GM12878 (cell line): ENCODE measurements at regions not wholly inside any gene's neighbourhood (a gene's known extent, or its start where the extent isn't known, plus 50 kb on each side); places are given as distances from the start of the nearest gene placed in this dataset.

ENCODE experiments used
- ATAC-seq: fragments of 200-7000 bp; cut with Tn5 transposase; 3 replicates; pipeline ENCODE4 v1.9.1; 2020; ENCODE audit warnings: mild to moderate bottlenecking, moderate library complexity
- BruUV-seq: library from RNA; stranded (reverse); fragments of 400-500 nt; replicated peaks from 2 replicates; lab custom pipeline; 2021; lab: Mats Ljungman, UMichigan
- CTCF ChIA-PET: fragments of 300-600 bp; sonication (Branson Sonifier 250); formaldehyde crosslinking; extraction: SDS; loops from one replicate; lab custom pipeline; 2021; ENCODE audit warnings: inconsistent platforms; lab: Yijun Ruan, JAX
- POLR2A ChIA-PET: fragments of 350-600 bp; formaldehyde crosslinking; extraction: SDS; loops from one replicate; lab custom pipeline; 2021; ENCODE audit warnings: inconsistent platforms; lab: Charles Lee
- RAD21 ChIA-PET: fragments of 300-600 bp; sonication (Branson Sonifier 250); formaldehyde crosslinking; loops from one replicate; lab custom pipeline; 2023; ENCODE audit warnings: antibody characterized with exemption; ENCODE audit not compliant: unreplicated experiment; lab: Charles Lee
- SMC1A ChIA-PET: fragments of 300-600 bp; sonication (Branson Sonifier 250); formaldehyde crosslinking; loops from one replicate; lab custom pipeline; 2023; ENCODE audit not compliant: unreplicated experiment, uncharacterized antibody; lab: Charles Lee
- DNase-seq: peaks from one replicate; pipeline ENCODE4 v3.0.0-alpha.2; 2011; ENCODE audit warnings: low read depth, low spot score
- FAIRE-seq: peaks from 3 replicates; lab custom pipeline; 2011; peaks lifted over from hg19 to GRCh38; lab: Jason Lieb, UNC
- H2AFZ ChIP-seq: 2 replicates; pipeline ENCODE4 v1.6.0; 2011; ENCODE audit warnings: low read depth, low read length, control low read depth; ENCODE audit not compliant: control insufficient read depth
- H3K27ac ChIP-seq: 2 replicates; pipeline ENCODE4 v1.5.1; 2011; ENCODE audit warnings: control low read depth; ENCODE audit not compliant: control insufficient read depth, insufficient read depth
- H3K27me3 ChIP-seq, 2 experiments: replicated peaks in 1 of 2; 2 replicates each; pipeline versions ENCODE4 v1.6.0 to v1.6.1; 2011; ENCODE audit warnings: low read length in 1 of 2; ENCODE audit not compliant: control insufficient read depth in 2 of 2, insufficient read depth in 2 of 2
- H3K36me3 ChIP-seq, 2 experiments: 2 replicates each; pipeline ENCODE4 v1.5.1; 2011; ENCODE audit warnings: low read length in 1 of 2; ENCODE audit not compliant: control insufficient read depth in 2 of 2, insufficient read depth in 2 of 2
- H3K4me1 ChIP-seq: 2 replicates; pipeline ENCODE4 v1.6.1; 2011; ENCODE audit warnings: mild to moderate bottlenecking, low read length, moderate library complexity, mixed read lengths; ENCODE audit not compliant: control insufficient read depth, insufficient read depth
- H3K4me2 ChIP-seq: 2 replicates; pipeline ENCODE4 v1.6.0; 2011; ENCODE audit warnings: control low read depth; ENCODE audit not compliant: control insufficient read depth, insufficient read depth
- H3K4me3 ChIP-seq: fragments of 200-600 bp; sonication (generic); 2 replicates; pipeline ENCODE4 v1.5.1; 2016
- H3K79me2 ChIP-seq: 2 replicates; pipeline ENCODE4 v1.6.0; 2011; ENCODE audit warnings: low read length; ENCODE audit not compliant: control insufficient read depth, insufficient read depth
- H3K9ac ChIP-seq: 2 replicates; pipeline ENCODE4 v1.8.0; 2011; ENCODE audit warnings: low read length, control low read depth, mixed read lengths; ENCODE audit not compliant: control insufficient read depth, insufficient read depth
- H3K9me3 ChIP-seq: replicated peaks from 3 replicates; pipeline ENCODE4 v1.5.1; 2011; ENCODE audit warnings: mild to moderate bottlenecking, low read length; ENCODE audit not compliant: control insufficient read depth, insufficient read depth
- H4K20me1 ChIP-seq: 2 replicates; pipeline ENCODE4 v1.6.0; 2011; ENCODE audit not compliant: control insufficient read depth, insufficient read depth
- ATF2 ChIP-seq: IDR thresholded peaks from 2 replicates; pipeline ENCODE4 v1.6.1; 2012; ENCODE audit warnings: low read length, inconsistent platforms
- E4F1 ChIP-seq: fragments of 450-650 bp; IDR thresholded peaks from 2 replicates; pipeline ENCODE4 v1.6.1; 2018; ENCODE audit warnings: borderline replicate concordance, mild to moderate bottlenecking; ENCODE audit not compliant: partially characterized antibody
- EP300 ChIP-seq, 2 experiments: fragments of 150-350 bp in 1 of 2; IDR thresholded peaks; 2 replicates each; pipeline ENCODE4 v1.6.1; 2011 to 2012; ENCODE audit warnings: low read depth in 2 of 2, low read length in 2 of 2, borderline replicate concordance in 1 of 2, improper control_type of control experiment in 1 of 2, inconsistent platforms in 1 of 2; ENCODE audit not compliant: control insufficient read depth in 1 of 2
- HCFC1 ChIP-seq: fragments of 150-350 bp; IDR thresholded peaks from 2 replicates; pipeline ENCODE4 v1.6.1; 2014; ENCODE audit warnings: low read length
- HSF1 ChIP-seq: fragments of 150-350 bp; IDR thresholded peaks from 2 replicates; pipeline ENCODE4 v1.6.1; 2014; ENCODE audit warnings: mild to moderate bottlenecking, low read depth, low read length
- MLLT1 ChIP-seq: fragments of 450-650 bp; IDR thresholded peaks from 2 replicates; pipeline ENCODE4 v1.6.1; 2016; ENCODE audit warnings: mild to moderate bottlenecking
- NFYA ChIP-seq: IDR thresholded peaks from 2 replicates; pipeline ENCODE4 v1.6.1; 2011; ENCODE audit warnings: low read depth, mild to moderate bottlenecking, low read length, improper control_type of control experiment, borderline replicate concordance
- NR2C1 ChIP-seq: fragments of 450-650 bp; IDR thresholded peaks from 2 replicates; pipeline ENCODE4 v1.6.1; 2017; ENCODE audit warnings: antibody characterized with exemption, mild to moderate bottlenecking, moderate library complexity
- TBL1XR1 ChIP-seq: IDR thresholded peaks from 2 replicates; pipeline ENCODE4 v1.6.1; 2012; ENCODE audit warnings: low read depth, low read length, improper control_type of control experiment
- ZBTB11 ChIP-seq: fragments of 450-650 bp; formaldehyde crosslinking; IDR thresholded peaks from 2 replicates; pipeline ENCODE4 v1.5.0; 2022; ENCODE audit warnings: mild to moderate bottlenecking, missing genetic modification characterization
- ZNF274 ChIP-seq: IDR thresholded peaks from one replicate; pipeline ENCODE4 v1.8.0; 2011; ENCODE audit not compliant: insufficient read length, insufficient read depth
- WGBS: methylation state at CpG from one replicate; pipeline ENCODE4 v1.1.6; 2016; ENCODE audit warnings: low lambda C conversion rate; ENCODE audit not compliant: insufficient replicate concordance, insufficient coverage; ENCODE audit errors: missing lambda C conversion rate; 5-methylcytosine and 5-hydroxymethylcytosine counted together
- in situ Hi-C: fragments of 300-500 bp; cut with MboI; formaldehyde crosslinking; loops from 9 replicates; pipeline ENCODE4 v1.14.3; 2018; ENCODE audit warnings: mixed read lengths
- intact Hi-C: fragments of 100-400 bp; cut with micrococcal nuclease; formaldehyde crosslinking; loops from one replicate; pipeline ENCODE4 v1.14.2; 2022; ENCODE audit not compliant: unreplicated experiment
- TF ChIP-seq, protein P1 (sequence below): fragments of 450-650 bp; IDR thresholded peaks from 2 replicates; pipeline ENCODE4 v1.6.1; 2014; ENCODE audit warnings: mild to moderate bottlenecking

DNA sequence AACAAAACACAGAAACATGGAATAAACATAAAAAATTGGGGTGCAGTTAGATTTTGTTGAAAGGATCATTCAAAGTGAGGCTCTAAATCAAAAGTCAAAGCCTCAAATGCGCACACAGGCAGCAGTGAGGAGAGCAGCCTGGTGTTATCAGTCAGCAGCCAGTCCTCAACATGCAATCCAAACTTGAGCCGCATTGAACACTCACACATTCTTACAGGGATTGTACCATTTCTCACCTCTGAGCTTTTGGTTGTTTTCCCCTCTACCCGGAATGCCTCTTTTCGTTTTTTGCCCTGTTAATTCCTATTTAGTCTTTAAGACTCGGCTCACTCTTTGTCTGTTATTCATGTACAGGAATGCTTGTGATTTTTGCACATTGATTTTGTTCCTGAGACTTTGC, 81.1 kb upstream of the PUM3 start:
- no peak overlapping the region for H3K4me3 ChIP-seq
- DNase-seq (no peak), FAIRE-seq (no peak), ATAC-seq (no peak)
- H3K4me2 ChIP-seq, result no peak overlapping the region
- BruUV-seq, result no TSS peak
- SMC1A ChIA-PET, result no interaction called here
- no peaks in the 10 kb centered on the region for H4K20me1 ChIP-seq
- H3K9ac ChIP-seq, result no peak overlapping the region
- CTCF ChIA-PET, result no interaction called here
- RAD21 ChIA-PET, result no interaction called here
- H3K27ac ChIP-seq, result no peak overlapping the region
- intact Hi-C loops, result no loop called here
- H3K4me1 ChIP-seq, result no peaks in the 10 kb centered on the region
- in situ Hi-C loops, result no loop called here
- no peaks in the 10 kb centered on the region for H3K36me3 ChIP-seq
- H2AFZ ChIP-seq, result no peak overlapping the region
- H3K79me2 ChIP-seq, result no peaks in the 10 kb centered on the region
- 47% methylated on average over 5 of the region's 5 CpGs for WGBS
- no peaks in the 10 kb centered on the region for H3K9me3 ChIP-seq
- no peaks in the 10 kb centered on the region; a peak in 1 of 4 replicates for H3K27me3 ChIP-seq
- POLR2A ChIA-PET, result no interaction called here
- TF ChIP-seq ZBTB11 (CRISPR knock-in tag), result no peak
- no peak for TF ChIP-seq NFYA
- TF ChIP-seq ATF2, result no peak
- no peak for TF ChIP-seq HCFC1
- TF ChIP-seq, protein P1, sequence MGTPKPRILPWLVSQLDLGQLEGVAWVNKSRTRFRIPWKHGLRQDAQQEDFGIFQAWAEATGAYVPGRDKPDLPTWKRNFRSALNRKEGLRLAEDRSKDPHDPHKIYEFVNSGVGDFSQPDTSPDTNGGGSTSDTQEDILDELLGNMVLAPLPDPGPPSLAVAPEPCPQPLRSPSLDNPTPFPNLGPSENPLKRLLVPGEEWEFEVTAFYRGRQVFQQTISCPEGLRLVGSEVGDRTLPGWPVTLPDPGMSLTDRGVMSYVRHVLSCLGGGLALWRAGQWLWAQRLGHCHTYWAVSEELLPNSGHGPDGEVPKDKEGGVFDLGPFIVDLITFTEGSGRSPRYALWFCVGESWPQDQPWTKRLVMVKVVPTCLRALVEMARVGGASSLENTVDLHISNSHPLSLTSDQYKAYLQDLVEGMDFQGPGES, result no peak
- TF ChIP-seq MLLT1, result no peak
- TF ChIP-seq HSF1, result no peak
- TF ChIP-seq TBL1XR1, result no peak
- no peak for TF ChIP-seq NR2C1
- no peak for TF ChIP-seq EP300 (IDR thresholded peaks at IDR 0.05; ENCODE audit: borderline replicate concordance in 1 of 2, control insufficient read depth in 1 of 2, low read depth in 2 of 2, low read length in 2 of 2)
- TF ChIP-seq E4F1, result no peak
- TF ChIP-seq ZNF274, result no peak
